Testis (tissue), 2 donors: ENCODE measurements at regions not wholly inside any gene's neighbourhood (a gene's known extent, or its start where the extent isn't known, plus 50 kb on each side); places are given as distances from the start of the nearest gene placed in this dataset.

Source experiments
- DNase-seq: peaks from one replicate; pipeline ENCODE4 v3.0.0-alpha.2; 2019
- H3K27ac ChIP-seq, 2 donors: fragments of 200-600 bp; sonication (generic); one replicate each; pipeline ENCODE4 v1.5.1; 2019
- H3K27me3 ChIP-seq: fragments of 200-600 bp; sonication (generic); one replicate; pipeline ENCODE4 v1.5.1; 2019
- H3K36me3 ChIP-seq: fragments of 200-600 bp; sonication (generic); one replicate; pipeline ENCODE4 v1.5.1; 2017; ENCODE audit warnings: low read depth; ENCODE audit errors: missing control alignments
- H3K4me1 ChIP-seq: fragments of 200-600 bp; sonication (generic); one replicate; pipeline ENCODE4 v1.5.1; 2019
- H3K4me3 ChIP-seq, 2 donors: fragments of 200-600 bp; sonication (generic); one replicate each; pipeline ENCODE4 v1.5.1; 2017 to 2019
- H3K9me3 ChIP-seq: fragments of 200-600 bp; sonication (generic); one replicate; pipeline ENCODE4 v1.5.1; 2017
- CTCF ChIP-seq, 3 experiments: fragments of 450-650 bp in 2 of 3; fragments of 200-600 bp in 1 of 3; sonication (generic) in 1 of 3; IDR thresholded peaks; one replicate each; pipeline ENCODE4 v1.5.1; 2016 to 2019; ENCODE audit warnings: antibody characterized with exemption in 3 of 3, mild to moderate bottlenecking in 2 of 3, moderate library complexity in 1 of 3
- POLR2A ChIP-seq: fragments of 450-650 bp; IDR thresholded peaks from one replicate; pipeline ENCODE4 v1.6.1; 2017; ENCODE audit warnings: antibody characterized with exemption, mild to moderate bottlenecking, moderate library complexity
- WGBS, 2 donors: methylation state at CpG; one replicate each; pipeline ENCODE4 v1.1.5; 2018; 5-methylcytosine and 5-hydroxymethylcytosine counted together
- intact Hi-C: fragments of 100-400 bp; cut with DNase I; formaldehyde crosslinking; loops from one replicate; pipeline ENCODE4 v1.15.1; 2023; ENCODE audit warnings: low total_unique reads

GRCh38 chr3:3683261-3683660 is 116.0 kb upstream of the LRRN1 start:
- WGBS, 2 donors = 81 to 89% methylated on average over 1 of the region's 1 CpG
- Histone ChIP-seq H3K4me3 (no peak overlapping the region), H3K27ac (no peak overlapping the region), H3K27me3 (no peaks in the 10 kb centered on the region), H3K9me3 (no peaks in the 10 kb centered on the region), H3K4me1 (no peaks in the 10 kb centered on the region), H3K36me3 (no peaks in the 10 kb centered on the region)
- no peak for DNase-seq
- TF ChIP-seq CTCF (IDR thresholded peaks at IDR 0.05) (no peak), POLR2A (no peak)
- intact Hi-C loops = no loop called here

GRCh38 chr3:3675801-3676200 is 123.4 kb upstream of the LRRN1 start:
- TF ChIP-seq CTCF (IDR thresholded peaks at IDR 0.05) (no peak), POLR2A (no peak)
- no peaks in the 10 kb centered on the region for H3K9me3 ChIP-seq
- H3K27me3 ChIP-seq = no peaks in the 10 kb centered on the region
- H3K4me3 ChIP-seq = no peak overlapping the region
- H3K36me3 ChIP-seq = no peaks in the 10 kb centered on the region
- no peak for DNase-seq
- 52 to 64% methylated on average over 1 of the region's 1 CpG for WGBS, 2 donors
- no peaks in the 10 kb centered on the region for H3K4me1 ChIP-seq
- intact Hi-C loops = no loop called here
- H3K27ac ChIP-seq = no peak overlapping the region

GRCh38 chr3:3675186-3675585 is 124.0 kb upstream of the LRRN1 start:
- Histone ChIP-seq H3K27me3 (no peaks in the 10 kb centered on the region), H3K4me3 (no peak overlapping the region), H3K9me3 (no peaks in the 10 kb centered on the region), H3K4me1 (no peaks in the 10 kb centered on the region), H3K27ac (no peak overlapping the region), H3K36me3 (no peaks in the 10 kb centered on the region)
- TF ChIP-seq POLR2A (no peak), CTCF (IDR thresholded peaks at IDR 0.05) (no peak)
- intact Hi-C loops = no loop called here
- DNase-seq = no peak

- Histone ChIP-seq H3K4me1 (no peaks in the 10 kb centered on the region), H3K27me3 (no peaks in the 10 kb centered on the region), H3K36me3 (no peaks in the 10 kb centered on the region), H3K9me3 (no peaks in the 10 kb centered on the region), H3K27ac (no peak overlapping the region), H3K4me3 (no peak overlapping the region)
- TF ChIP-seq CTCF (IDR thresholded peaks at IDR 0.05) (no peak), POLR2A (no peak)
- intact Hi-C loops = no loop called here
- DNase-seq = no peak
- WGBS, 2 donors = 70 to 84% methylated on average over 3 of the region's 3 CpGs
Observed at GRCh38 chr3:3666664-3667063, 132.6 kb upstream of the LRRN1 start.

GRCh38 chr3:3665961-3666640 is 133.1 kb upstream of the LRRN1 start:
- Histone ChIP-seq H3K27ac (no peak overlapping the region), H3K9me3 (no peaks in the 10 kb centered on the region), H3K36me3 (no peaks in the 10 kb centered on the region), H3K27me3 (no peaks in the 10 kb centered on the region), H3K4me3 (no peak overlapping the region), H3K4me1 (no peaks in the 10 kb centered on the region)
- no peak for DNase-seq
- TF ChIP-seq CTCF (IDR thresholded peaks at IDR 0.05) (no peak), POLR2A (no peak)
- WGBS, 2 donors = 73 to 84% methylated on average over 13 of the region's 13 CpGs
- intact Hi-C loops = no loop called here
